Fibroblast of lung (primary cell): ENCODE measurements at regions not wholly inside any gene's neighbourhood (a gene's known extent, or its start where the extent isn't known, plus 50 kb on each side); places are given as distances from the start of the nearest gene placed in this dataset.

Experiments used
- CTCF ChIP-seq, 2 donors: IDR thresholded peaks in 1 of 2; conservative IDR thresholded peaks in 1 of 2; 1 replicate in 1 of 2; 2 replicates in 1 of 2; pipeline ENCODE4 v1.5.1; 2011 to 2012; ENCODE audit warnings: low read length in 2 of 2, control low read depth in 1 of 2, inconsistent platforms in 1 of 2, low read depth in 1 of 2, mild to moderate bottlenecking in 1 of 2
- EZH2 ChIP-seq: IDR thresholded peaks from 2 replicates; pipeline ENCODE4 v1.5.1; 2012; ENCODE audit warnings: low read length, control low read depth, mild to moderate bottlenecking; ENCODE audit errors: missing control alignments

- TF ChIP-seq CTCF (conservative IDR thresholded peaks at IDR 0.05 in 1 of 2, IDR thresholded peaks at IDR 0.05 in 1 of 2; ENCODE audit: low read depth in 1 of 2, low read length in 2 of 2), result no peak
- no peak for TF ChIP-seq EZH2
Measured at GRCh38 chrX:101750744-101751143, 91.1 kb upstream of the ARMCX2 start.
